Esophagus muscularis mucosa (tissue), 4 donors: ENCODE measurements at regions not wholly inside any gene's neighbourhood (a gene's known extent, or its start where the extent isn't known, plus 50 kb on each side); places are given as distances from the start of the nearest gene placed in this dataset.

Source experiments
- DNase-seq: peaks from one replicate; pipeline ENCODE4 v3.0.0-alpha.2; 2017; ENCODE audit errors: extremely low spot score
- H3K27ac ChIP-seq, 4 donors: fragments of 200-600 bp; sonication (generic); replicated peaks in 1 of 4; 1 replicate in 3 of 4; 2 replicates in 1 of 4; pipeline ENCODE4 v1.5.1; 2016 to 2019; ENCODE audit warnings: mild to moderate bottlenecking in 1 of 4
- H3K27me3 ChIP-seq, 4 donors: fragments of 200-600 bp; sonication (generic); one replicate each; pipeline versions ENCODE4 v1.5.1 to v1.6.0; 2016 to 2019
- H3K36me3 ChIP-seq, 4 donors: fragments of 200-600 bp; sonication (generic); one replicate each; pipeline ENCODE4 v1.5.1; 2016 to 2019
- H3K4me1 ChIP-seq, 4 donors: fragments of 200-600 bp; sonication (generic); one replicate each; pipeline ENCODE4 v1.5.1; 2016 to 2019
- H3K4me3 ChIP-seq, 4 donors: fragments of 200-600 bp; sonication (generic); 1 replicate in 2 of 4; 2 replicates in 2 of 4; pipeline ENCODE4 v1.5.1; 2016 to 2019; ENCODE audit warnings: mild to moderate bottlenecking in 4 of 4, moderate library complexity in 1 of 4
- H3K9me3 ChIP-seq, 4 donors: fragments of 200-600 bp; sonication (generic); 1 replicate in 3 of 4; 2 replicates in 1 of 4; pipeline ENCODE4 v1.5.1; 2016 to 2019
- CTCF ChIP-seq, 3 experiments: fragments of 200-600 bp in 2 of 3; fragments of 450-650 bp in 1 of 3; sonication (generic) in 2 of 3; IDR thresholded peaks; one replicate each; pipeline ENCODE4 v1.5.1; 2017 to 2019; ENCODE audit warnings: antibody characterized with exemption in 3 of 3, mild to moderate bottlenecking in 2 of 3, moderate library complexity in 1 of 3
- EP300 ChIP-seq: sonication (generic); formaldehyde crosslinking; IDR thresholded peaks from one replicate; pipeline ENCODE4 v1.6.1; 2017; ENCODE audit warnings: antibody characterized with exemption
- POLR2A ChIP-seq: fragments of 450-650 bp; IDR thresholded peaks from one replicate; pipeline ENCODE4 v1.6.1; 2017; ENCODE audit warnings: antibody characterized with exemption, moderate library complexity, mild to moderate bottlenecking, low read depth
- POLR2AphosphoS5 ChIP-seq, 2 donors: sonication (generic); formaldehyde crosslinking; IDR thresholded peaks; one replicate each; pipeline ENCODE4 v1.6.1; 2017; ENCODE audit warnings: antibody characterized with exemption in 2 of 2
- WGBS: methylation state at CpG from one replicate; pipeline ENCODE4 v1.1.5; 2018; 5-methylcytosine and 5-hydroxymethylcytosine counted together
- intact Hi-C: fragments of 100-400 bp; cut with DNase I; formaldehyde crosslinking; loops from one replicate; pipeline ENCODE4 v1.15.1; 2023
- small RNA-seq, 3 donors: library from RNA; depleted of rRNA; stranded (forward); fragments of <200 nt; gene quantifications; one replicate each; pipeline ENCODE3, GENCODE V24; 2016

DNA sequence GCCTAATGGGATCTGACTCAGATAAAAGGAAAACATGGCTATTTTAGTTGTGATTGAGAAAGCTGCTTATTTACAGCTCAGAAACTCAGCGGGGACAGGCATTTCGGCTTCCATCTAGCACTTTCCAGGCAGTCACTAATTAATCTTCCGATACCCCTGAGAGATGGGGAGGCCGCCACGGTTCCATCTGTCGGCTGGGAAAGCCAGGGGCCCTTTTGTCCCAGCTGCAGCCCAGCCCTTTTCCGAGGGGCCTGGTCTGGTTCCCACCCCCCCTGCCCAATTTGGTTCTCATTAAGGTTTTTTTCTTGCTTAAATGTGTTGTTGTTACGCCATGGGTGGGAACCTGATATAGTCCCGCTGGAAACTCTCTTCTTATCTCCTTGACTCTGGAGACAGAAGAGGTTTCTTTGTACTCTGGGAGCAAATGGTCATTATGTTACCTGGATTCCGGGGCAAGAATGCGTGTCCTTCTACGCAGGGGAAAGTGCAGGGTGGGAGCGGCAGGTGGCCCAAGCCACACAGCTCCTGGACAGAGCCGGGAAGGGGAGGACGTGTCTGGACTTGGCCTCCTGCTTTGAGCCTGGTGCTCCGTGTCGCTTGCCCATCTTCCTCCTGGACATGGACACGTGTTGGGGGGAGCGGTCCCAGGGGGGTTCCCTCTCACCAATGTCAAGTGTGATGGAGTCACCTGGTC lies 50.9 kb upstream of the GSE1 start:
- intact Hi-C loops = no loop called here
- H3K36me3 ChIP-seq = no peaks in the 10 kb centered on the region
- no peak for DNase-seq

GRCh38 chr16:85563034-85563433 lies 50.1 kb upstream of the GSE1 start:
- Histone ChIP-seq H3K4me1 (peaks cover 48 to 62% (median 51%) of the 10 kb centered on the region in 4 donors), H3K27me3 (no peaks in the 10 kb centered on the region), H3K9me3 (no peaks in the 10 kb centered on the region), H3K27ac (peak overlapping the region in 1 of 4 donors; percentile 53), H3K36me3 (no peaks in the 10 kb centered on the region), H3K4me3 (no peak overlapping the region)
- 89% methylated on average over 8 of the region's 8 CpGs for WGBS
- intact Hi-C loops = no loop called here
- TF ChIP-seq EP300 (no peak), CTCF (IDR thresholded peaks at IDR 0.05) (no peak), POLR2AphosphoS5 (IDR thresholded peaks at IDR 0.05) (no peak), POLR2A (no peak)
- no peak for DNase-seq

More for the DNA sequence above, 50.9 kb upstream of the GSE1 start:
- 88% methylated on average over 19 of the region's 19 CpGs for WGBS
- H3K27ac ChIP-seq = peak overlapping the region in 1 of 4 donors; percentile 17
- H3K4me3 ChIP-seq = no peak overlapping the region
- TF ChIP-seq POLR2AphosphoS5 (IDR thresholded peaks at IDR 0.05) (no peak), POLR2A (no peak), EP300 (no peak), CTCF (IDR thresholded peaks at IDR 0.05) (no peak)
- H3K27me3 ChIP-seq = no peaks in the 10 kb centered on the region
- no peaks in the 10 kb centered on the region for H3K9me3 ChIP-seq
- H3K4me1 ChIP-seq = peaks cover 52 to 70% (median 58%) of the 10 kb centered on the region in 4 donors

Small RNA genes in the stretch of these regions (small RNA-seq; reads per million reads assigned to genes)
- gene COX6CP16 = 0 reads per million in 3 donors
- 0 reads per million in 3 donors for gene MIR5093
